ENCODE measurements at regions not wholly inside any gene's neighbourhood (a gene's known extent, or its start where the extent isn't known, plus 50 kb on each side); places are given as distances from the start of the nearest gene placed in this dataset.
"Not testable (repeated sequence)": the region's sequence is repeated elsewhere in the genome, so short reads cannot be mapped to it uniquely, and the experiment has no call there.

- no peak for DNase-seq
Observed at GRCh38 chr3:5766848-5767247, 579.3 kb downstream of the EDEM1 start.

DNA sequence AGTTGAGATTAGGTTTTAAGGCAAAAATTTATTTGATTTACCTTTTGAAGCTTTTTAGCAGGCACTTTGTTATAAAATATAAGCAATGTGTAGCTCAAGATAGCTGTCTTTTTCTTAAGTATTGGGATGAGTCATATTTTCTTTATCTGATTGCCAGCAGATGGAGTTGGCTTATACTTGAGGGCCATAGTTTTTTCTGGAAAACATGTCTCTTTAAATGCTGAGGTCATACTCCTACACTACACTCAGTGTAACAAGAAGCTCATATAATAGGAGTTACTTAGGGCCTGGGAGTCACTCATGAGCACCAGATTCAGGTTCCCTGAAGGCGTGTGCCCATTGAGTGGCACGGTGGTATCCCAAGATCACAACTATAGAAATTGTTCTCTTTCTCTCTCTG, 579.8 kb downstream of the EDEM1 start:
- no peak for DNase-seq

DNA sequence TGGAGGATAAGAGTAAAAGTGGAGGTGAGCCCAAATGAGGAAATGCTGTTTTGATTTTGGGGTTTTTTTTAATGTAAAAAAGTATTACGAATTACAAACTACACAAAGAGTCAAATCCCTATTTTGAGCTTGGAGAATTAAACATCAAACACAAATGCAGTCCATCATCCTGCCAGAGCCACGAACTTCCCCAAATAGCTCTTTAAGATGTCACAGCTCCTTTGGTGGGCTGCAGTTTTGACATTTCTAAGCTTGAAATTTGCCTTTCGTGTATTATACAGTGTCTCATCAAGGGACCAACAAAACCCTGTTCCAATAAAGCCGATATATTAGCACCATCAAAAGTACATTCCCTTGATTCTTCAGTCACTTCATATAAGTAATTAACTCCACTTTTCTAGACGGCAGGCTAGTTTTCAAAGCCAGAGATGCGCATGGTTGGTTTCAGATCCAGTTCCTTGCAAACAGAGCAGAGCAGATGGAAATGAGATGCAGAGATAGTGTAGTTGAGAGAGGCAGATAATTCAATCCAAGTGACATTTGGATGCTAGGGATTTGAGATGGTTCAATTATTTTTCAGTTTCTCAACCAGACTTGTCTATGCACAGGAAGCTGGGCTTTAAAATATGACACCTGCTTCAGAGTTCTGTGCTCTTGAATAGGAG, 580.9 kb downstream of the EDEM1 start:
- no peak for DNase-seq

- DNase-seq, result no peak
Observed at GRCh38 chr3:5769825-5770224, 582.3 kb downstream of the EDEM1 start.

- no peak for DNase-seq
Observed at GRCh38 chr3:5774337-5774736, 586.8 kb downstream of the EDEM1 start.

DNA sequence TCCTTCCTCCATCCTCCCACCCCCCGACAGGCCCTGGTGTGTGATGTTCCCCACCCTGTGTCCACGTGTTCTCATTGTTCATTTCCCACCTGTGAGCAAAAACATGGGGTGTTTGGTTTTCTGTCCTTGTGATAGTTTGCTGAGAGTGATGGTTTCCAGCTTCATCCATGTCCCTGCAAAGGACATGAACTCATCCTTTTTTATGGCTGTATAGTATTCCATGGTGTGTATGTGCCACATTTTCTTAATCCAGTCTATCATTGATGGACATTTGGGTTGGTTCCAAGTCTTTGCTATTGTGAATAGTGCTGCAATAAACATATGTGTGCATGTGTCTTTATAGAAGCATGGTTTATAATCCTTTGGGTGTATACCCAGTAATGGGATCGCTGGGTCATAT, 587.6 kb downstream of the EDEM1 start:
- DNase-seq, result not testable (repeated sequence)

- no peak for DNase-seq
Observed at GRCh38 chr3:5784690-5785089, 597.2 kb downstream of the EDEM1 start.

GRCh38 chr3:5787861-5788488, 600.5 kb downstream of the EDEM1 start:
- DNase-seq, result no peak

GRCh38 chr3:5788496-5788895, 601.0 kb downstream of the EDEM1 start:
- DNase-seq, result no peak

GRCh38 chr3:5791558-5791957, 604.1 kb downstream of the EDEM1 start:
- DNase-seq, result no peak

DNA sequence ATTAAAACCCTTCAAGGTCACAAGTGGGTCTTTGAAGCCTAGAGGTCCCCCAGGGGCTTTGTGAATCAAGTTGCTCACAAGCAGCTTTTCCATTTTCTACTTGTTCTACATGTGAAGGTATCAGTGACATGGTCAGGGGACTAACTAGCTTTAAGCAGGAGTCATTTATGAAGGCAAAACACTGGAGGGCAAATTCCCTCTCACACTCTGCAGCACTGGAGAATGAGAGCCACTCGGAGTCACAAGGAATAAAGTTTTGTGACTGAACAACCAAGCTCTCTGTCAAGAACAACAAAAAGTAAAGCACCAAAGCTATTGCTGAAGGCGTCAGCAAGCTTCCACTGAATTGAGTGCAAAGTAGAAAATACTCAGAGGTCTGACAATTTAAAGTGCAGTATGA, 609.0 kb downstream of the EDEM1 start:
- no peak for DNase-seq

DNA sequence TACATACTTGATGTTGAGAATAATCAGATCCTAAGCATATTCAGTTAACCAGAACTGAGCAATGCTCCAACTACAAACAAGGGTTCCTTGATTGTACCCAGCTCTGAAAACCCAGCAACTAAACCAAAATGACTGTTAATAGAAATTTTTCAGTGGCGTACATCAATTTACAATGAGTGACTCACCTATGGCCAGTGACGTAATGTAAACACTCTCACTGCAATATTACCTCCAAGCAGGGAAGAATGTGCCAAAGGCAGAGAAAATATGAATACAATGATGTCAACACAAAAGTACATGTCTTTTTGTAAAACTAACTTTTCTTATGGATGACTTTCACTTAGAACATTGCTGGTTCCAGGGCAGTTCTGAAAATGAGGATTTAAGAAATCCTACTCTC, 611.3 kb downstream of the EDEM1 start:
- no peak for DNase-seq

DNA sequence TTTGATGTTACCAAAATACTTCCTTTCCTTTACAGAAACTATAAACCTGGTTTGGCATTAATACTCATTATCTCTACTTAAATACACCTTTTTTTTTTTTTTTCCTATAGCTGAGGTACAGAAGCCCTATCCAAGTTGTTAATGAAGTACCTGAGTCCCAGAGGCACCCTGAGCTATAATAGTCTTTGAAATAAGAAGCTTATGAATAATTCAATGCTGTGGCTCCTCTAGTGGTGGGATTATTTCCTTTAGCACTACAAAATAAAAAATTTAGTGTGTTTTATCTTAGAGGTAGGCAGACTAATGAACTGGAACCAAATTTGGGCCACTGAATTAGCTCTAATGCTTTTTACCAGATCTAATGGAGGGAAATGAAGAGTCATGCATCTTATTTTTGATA, 611.9 kb downstream of the EDEM1 start:
- no peak for DNase-seq

DNA sequence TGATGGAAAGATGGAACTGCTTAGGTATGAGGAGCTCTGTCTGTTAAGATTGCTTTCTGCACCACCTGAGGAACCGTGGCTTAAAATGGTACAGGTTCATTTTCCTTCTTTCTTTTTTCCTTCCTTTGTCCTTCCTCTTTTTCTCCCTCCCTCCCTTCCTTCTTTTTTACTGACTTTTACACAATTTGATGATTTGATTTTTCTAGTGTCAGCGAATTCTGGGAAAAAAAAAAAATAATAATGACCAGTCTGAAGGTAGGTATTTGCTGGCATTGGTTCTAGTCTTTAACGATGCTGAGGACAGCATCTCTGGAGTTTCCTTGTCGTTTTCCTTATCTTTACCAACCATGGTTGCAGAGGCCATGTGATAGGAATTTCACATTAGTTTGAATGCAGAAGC, 613.5 kb downstream of the EDEM1 start:
- DNase-seq, result no peak

GRCh38 chr3:5806192-5806591, 618.7 kb downstream of the EDEM1 start:
- no peak for DNase-seq

DNA sequence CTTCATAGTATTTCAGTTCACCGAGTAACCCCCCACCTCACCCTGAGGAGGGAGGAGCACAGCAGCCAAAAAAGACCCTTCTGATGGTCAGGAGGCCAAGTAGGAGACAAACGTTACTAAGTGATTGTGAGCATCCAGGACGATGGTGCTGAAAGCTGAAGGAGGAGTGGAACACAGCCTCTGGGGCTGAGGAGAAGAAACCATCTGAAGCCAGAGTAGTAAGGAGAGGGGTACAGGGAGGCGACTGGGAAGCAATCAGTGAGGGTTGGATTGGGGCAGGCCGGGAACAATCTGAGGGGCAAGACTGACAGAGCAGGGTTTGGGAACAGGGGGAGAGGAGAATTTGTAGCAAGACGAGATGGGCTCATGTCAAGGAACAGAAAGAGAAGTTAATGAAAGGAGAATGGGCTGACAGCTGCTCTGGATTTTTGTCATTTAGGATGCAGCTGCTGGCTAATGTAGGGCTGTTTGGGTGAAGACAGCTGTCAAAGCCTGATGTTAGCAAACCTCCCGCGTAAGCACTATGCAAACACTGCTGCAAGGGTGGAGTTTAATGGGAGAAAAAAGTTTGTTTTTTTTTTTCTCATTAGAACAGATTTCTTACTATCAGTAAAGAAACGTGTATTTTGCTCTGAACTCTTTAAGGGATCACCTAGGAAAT, 622.2 kb downstream of the EDEM1 start:
- DNase-seq, result no peak

DNA sequence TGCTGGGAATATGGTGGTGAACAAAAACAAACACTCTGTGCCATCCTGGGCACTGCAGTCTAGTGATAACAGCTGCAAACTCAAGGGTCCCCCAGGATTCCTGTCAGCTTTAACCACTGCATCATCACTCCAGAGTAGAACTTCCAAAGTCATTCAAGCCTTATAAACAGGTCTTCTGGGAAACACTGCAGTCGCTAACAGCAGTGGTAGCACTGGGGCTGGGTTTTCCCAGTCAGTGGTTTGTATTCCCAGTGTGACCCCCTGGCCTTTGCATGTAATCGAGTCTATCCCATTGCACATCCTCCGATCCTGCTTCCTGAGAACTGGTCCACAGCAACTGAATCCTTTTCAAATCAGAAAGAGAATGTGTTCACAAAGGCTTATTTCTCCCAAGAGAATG, 623.5 kb downstream of the EDEM1 start:
- no peak for DNase-seq

DNA sequence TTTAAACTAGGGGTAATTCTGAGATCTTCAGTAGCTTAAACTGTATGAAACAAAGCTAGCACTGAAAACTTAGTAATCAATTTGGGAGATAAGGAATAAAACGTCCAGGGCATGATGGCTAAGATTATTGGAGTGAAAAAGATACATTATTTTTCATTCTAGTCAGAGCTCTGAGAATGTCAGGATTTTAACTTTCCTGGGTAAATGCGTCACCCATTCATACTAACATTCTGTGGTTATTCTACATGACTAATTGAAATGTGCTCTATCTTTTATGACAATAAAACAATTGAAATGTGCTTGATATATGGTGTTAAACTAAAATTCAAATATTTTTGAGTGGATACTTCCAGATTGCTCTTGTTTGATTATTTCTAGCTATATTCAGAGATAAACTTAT, 626.0 kb downstream of the EDEM1 start:
- no peak for DNase-seq

DNA sequence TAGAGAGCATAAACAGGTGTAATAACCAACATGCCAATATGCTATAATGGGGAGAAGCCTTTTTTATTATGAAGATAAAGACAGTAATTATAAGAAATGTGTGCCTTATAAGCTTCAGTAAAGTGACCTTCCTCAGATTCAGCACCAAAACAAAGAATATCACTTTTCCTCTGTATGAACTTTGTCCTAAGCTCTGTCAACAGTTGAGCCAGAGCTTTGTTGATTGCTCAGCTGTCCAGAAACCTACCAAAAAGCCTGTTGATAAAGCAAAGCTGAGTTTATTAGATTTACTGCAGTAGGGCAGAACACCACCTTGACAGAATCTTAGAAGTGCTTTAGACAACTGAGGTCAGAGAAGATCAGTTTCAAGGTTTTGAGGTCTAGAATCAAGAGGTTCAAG, 635.3 kb downstream of the EDEM1 start:
- no peak for DNase-seq

DNA sequence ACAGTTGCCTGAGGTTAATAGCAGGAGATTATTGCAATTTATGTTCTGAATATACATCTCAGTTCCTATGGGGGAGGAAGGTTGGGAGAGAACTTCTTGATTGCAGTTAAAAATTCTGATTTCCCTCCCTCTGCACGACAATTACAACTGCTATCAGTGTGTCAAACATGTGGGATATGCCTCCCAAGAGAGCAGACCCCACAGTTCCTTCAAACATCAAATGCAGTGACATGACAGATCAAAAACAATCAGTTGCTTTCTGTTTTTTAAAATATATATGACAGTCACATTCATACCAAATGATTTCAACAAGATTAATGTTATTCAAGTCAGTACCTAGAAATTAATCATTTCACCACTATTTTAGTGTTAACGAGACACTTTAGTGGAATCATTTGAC, 639.0 kb downstream of the EDEM1 start:
- DNase-seq, result no peak

DNA sequence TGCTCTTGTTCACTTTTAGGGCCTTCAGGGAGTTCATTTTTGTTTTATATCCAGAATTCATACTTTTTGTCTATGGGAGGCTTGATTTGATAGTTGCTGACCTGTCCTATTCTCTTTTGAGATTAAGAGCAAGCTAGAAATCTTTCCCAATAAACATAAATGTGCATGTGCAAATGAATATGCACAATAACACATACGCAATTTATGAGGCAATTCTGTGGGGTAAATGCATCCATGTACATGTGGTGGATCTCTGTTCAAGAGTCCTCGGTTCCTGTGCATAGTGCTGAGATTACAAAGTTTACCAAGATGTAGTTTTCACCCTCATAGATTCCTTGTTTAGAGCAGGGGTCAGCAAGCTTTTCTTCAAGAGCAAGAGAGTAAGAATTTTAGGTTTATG, 640.7 kb downstream of the EDEM1 start:
- no peak for DNase-seq

- no peak for DNase-seq
Observed at GRCh38 chr3:5840056-5840455, 652.5 kb downstream of the EDEM1 start.

GRCh38 chr3:5841599-5841998, 654.1 kb downstream of the EDEM1 start:
- no peak for DNase-seq

DNA sequence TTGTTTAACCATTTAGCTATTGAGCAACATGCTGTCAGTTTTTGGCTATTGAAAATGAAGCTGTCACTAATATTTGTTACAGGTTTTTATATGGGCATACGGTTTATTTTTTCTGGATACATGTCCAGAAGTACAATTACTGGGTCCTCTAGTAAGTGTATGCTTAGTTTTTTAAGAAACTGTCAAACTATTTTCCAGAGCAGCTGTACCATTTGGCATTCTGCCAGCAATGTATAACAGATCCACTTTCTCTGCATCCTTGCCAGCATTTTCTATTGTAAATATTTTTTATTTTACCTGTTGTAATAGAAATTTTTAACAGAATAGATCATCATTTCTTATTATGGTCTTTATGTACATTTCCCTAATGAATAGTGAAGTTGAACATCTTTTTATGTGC, 658.8 kb downstream of the EDEM1 start:
- no peak for DNase-seq

GRCh38 chr3:5861151-5861550, 673.6 kb downstream of the EDEM1 start:
- no peak for DNase-seq

Data from NCI-H2171 treated with DMSO at 0.1 percent for 48 hours (cell line).